Fibroblast of lung (primary cell): ENCODE measurements at regions not wholly inside any gene's neighbourhood (a gene's known extent, or its start where the extent isn't known, plus 50 kb on each side); places are given as distances from the start of the nearest gene placed in this dataset.

ENCODE experiments used
- DNase-seq, 2 donors: peaks; one replicate each; pipeline versions ENCODE4 v3.0.0 to v3.0.0-alpha.2; 2010; ENCODE audit warnings: low read depth in 2 of 2
- H2AFZ ChIP-seq: 2 replicates; pipeline ENCODE4 v1.5.1; 2012; ENCODE audit warnings: low read length, control low read depth, inconsistent platforms
- H3K27ac ChIP-seq: 2 replicates; pipeline ENCODE4 v1.5.1; 2011; ENCODE audit warnings: low read length, control low read depth; ENCODE audit not compliant: insufficient read depth
- H3K27me3 ChIP-seq: 2 replicates; pipeline ENCODE4 v1.5.1; 2011; ENCODE audit warnings: mild to moderate bottlenecking, low read length; ENCODE audit not compliant: control insufficient read depth, insufficient read depth
- H3K36me3 ChIP-seq: 2 replicates; pipeline ENCODE4 v1.5.1; 2011; ENCODE audit warnings: low read length; ENCODE audit not compliant: control insufficient read depth, insufficient read depth
- H3K4me1 ChIP-seq: 2 replicates; pipeline ENCODE4 v1.5.1; 2011; ENCODE audit warnings: low read length; ENCODE audit not compliant: control insufficient read depth, insufficient read depth; ENCODE audit errors: extremely low read depth
- H3K4me2 ChIP-seq: 2 replicates; pipeline ENCODE4 v1.5.1; 2011; ENCODE audit warnings: low read length, control low read depth; ENCODE audit not compliant: insufficient read depth; ENCODE audit errors: extremely low read depth
- H3K4me3 ChIP-seq, 4 experiments: fragments of 200-600 bp in 1 of 4; sonication (generic) in 1 of 4; replicated peaks in 1 of 4; 2 replicates each; pipeline ENCODE4 v1.5.1; 2011 to 2016; ENCODE audit warnings: low read length in 4 of 4, low read depth in 3 of 4, mild to moderate bottlenecking in 3 of 4, control low read depth in 2 of 4, inconsistent platforms in 1 of 4, mixed read lengths in 1 of 4; ENCODE audit not compliant: insufficient read depth in 1 of 4; ENCODE audit errors: control extremely low read depth in 1 of 4
- H3K79me2 ChIP-seq: 2 replicates; pipeline ENCODE4 v1.5.1; 2012; ENCODE audit warnings: mild to moderate bottlenecking, low read length, inconsistent platforms; ENCODE audit not compliant: control insufficient read depth, insufficient read depth
- H3K9ac ChIP-seq: 2 replicates; pipeline ENCODE4 v1.5.1; 2011; ENCODE audit warnings: mild to moderate bottlenecking, low read length, control low read depth; ENCODE audit not compliant: insufficient read depth
- H3K9me3 ChIP-seq: 2 replicates; pipeline ENCODE4 v1.5.1; 2012; ENCODE audit warnings: low read depth, low read length; ENCODE audit not compliant: control insufficient read depth, insufficient read depth
- H4K20me1 ChIP-seq: 2 replicates; pipeline ENCODE4 v1.5.1; 2011; ENCODE audit warnings: low read length; ENCODE audit not compliant: control insufficient read depth, insufficient read depth; ENCODE audit errors: extremely low read depth
- EZH2 ChIP-seq: IDR thresholded peaks from 2 replicates; pipeline ENCODE4 v1.5.1; 2012; ENCODE audit warnings: low read length, control low read depth, mild to moderate bottlenecking; ENCODE audit errors: missing control alignments
- TF ChIP-seq, protein P1 (sequence below), 2 donors: IDR thresholded peaks in 1 of 2; conservative IDR thresholded peaks in 1 of 2; 1 replicate in 1 of 2; 2 replicates in 1 of 2; pipeline ENCODE4 v1.5.1; 2011 to 2012; ENCODE audit warnings: low read length in 2 of 2, control low read depth in 1 of 2, inconsistent platforms in 1 of 2, low read depth in 1 of 2, mild to moderate bottlenecking in 1 of 2

DNA sequence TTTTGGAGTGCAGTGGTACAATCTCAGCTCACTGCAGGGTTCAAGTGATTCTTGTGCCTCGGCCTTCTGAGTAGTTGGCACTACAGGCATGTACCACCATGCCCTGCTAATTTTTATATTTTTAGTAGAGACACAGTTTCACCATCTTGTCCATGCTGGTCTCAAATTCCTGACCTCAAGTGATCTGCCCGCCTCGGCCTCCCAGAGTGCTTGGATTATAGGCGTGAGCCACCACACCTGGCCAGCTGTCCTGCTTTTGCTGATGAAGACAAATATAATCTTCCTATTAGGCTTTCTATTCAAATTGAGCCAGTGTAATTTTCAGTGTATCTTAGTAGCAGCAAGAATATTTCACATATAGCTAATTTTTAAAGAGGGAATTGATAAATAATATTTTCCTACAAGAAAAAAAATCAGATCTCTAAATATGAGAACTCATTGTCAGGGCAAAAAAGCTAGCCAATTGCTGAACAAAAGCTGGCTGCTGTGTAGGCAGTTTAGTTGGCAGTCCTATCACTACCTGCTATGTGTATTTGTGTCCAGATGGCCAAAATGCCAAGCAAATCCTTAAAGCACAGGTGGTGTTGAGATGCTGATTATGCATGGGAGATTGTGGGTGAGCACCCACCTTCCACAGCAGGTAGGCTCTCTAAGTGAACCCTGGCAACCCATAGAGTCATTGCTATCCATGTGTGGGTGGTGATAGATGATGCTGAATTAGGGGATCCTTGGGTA is 60.8 kb upstream of the STAM2 start:
- Histone ChIP-seq H3K79me2 (no peaks in the 10 kb centered on the region), H3K9me3 (no peaks in the 10 kb centered on the region), H2AFZ (no peak overlapping the region), H3K4me2 (no peak overlapping the region), H4K20me1 (no peaks in the 10 kb centered on the region), H3K27me3 (no peaks in the 10 kb centered on the region), H3K36me3 (no peaks in the 10 kb centered on the region), H3K4me3 (no peak overlapping the region), H3K9ac (no peak overlapping the region), H3K27ac (no peak overlapping the region), H3K4me1 (no peaks in the 10 kb centered on the region)
- no peak for DNase-seq
- no peak for TF ChIP-seq EZH2
- TF ChIP-seq, protein P1, sequence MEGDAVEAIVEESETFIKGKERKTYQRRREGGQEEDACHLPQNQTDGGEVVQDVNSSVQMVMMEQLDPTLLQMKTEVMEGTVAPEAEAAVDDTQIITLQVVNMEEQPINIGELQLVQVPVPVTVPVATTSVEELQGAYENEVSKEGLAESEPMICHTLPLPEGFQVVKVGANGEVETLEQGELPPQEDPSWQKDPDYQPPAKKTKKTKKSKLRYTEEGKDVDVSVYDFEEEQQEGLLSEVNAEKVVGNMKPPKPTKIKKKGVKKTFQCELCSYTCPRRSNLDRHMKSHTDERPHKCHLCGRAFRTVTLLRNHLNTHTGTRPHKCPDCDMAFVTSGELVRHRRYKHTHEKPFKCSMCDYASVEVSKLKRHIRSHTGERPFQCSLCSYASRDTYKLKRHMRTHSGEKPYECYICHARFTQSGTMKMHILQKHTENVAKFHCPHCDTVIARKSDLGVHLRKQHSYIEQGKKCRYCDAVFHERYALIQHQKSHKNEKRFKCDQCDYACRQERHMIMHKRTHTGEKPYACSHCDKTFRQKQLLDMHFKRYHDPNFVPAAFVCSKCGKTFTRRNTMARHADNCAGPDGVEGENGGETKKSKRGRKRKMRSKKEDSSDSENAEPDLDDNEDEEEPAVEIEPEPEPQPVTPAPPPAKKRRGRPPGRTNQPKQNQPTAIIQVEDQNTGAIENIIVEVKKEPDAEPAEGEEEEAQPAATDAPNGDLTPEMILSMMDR (conservative IDR thresholded peaks at IDR 0.05 in 1 of 2, IDR thresholded peaks at IDR 0.05 in 1 of 2; ENCODE audit: low read depth in 1 of 2, low read length in 2 of 2), result no peak

DNA sequence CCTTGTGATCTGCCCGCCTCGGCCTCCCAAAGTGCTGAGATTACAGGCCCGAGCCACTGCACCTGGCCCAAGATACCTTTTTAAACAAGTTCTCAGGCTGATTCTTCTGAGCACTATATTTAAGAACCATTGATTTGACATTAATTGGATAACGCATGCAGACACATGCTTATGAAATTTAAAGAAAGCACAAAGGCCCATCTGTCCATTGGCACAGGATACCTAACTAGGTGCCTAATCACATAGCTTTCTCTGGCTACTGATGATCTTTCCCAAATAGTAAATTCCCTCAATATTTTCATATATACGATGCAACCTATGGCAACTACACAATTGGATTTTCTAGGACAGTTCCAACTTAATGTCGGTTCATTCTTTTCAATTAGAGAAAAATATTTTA is 62.5 kb upstream of the STAM2 start:
- Histone ChIP-seq H3K4me2 (no peak overlapping the region), H3K9me3 (no peaks in the 10 kb centered on the region)

DNA sequence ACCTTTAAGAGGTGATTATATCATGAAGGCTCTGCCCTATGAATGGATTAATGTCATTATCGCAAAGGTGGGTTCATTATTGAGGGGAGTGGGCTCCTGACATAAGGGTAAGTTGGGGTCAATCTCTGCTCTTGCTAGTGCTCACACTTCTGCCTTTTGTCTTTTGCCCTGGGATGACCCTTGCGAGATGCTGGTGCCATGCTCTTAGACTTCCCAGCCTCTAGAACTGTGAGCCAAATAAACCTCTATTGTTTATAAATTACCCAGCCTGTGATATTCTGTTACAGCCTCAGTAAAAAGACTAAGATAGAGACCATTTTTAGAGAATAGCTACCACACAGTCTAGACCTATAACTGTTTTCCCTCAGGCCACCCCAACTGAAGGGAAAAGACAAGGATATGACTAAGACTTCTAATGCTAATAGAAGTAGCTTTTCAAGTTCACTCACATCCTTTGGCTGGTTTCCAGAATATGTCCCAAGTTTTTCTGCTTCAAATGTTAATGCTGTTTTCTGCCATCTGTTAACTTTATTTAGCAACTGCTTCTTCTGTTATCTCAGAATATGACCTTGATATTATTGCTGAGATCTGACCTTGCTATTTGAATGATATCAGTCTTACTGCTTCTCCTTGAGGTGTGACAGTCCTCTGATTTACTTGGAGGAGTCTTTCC is 65.1 kb upstream of the STAM2 start:
- Histone ChIP-seq H3K4me2 (no peak overlapping the region), H3K4me1 (no peaks in the 10 kb centered on the region), H2AFZ (no peak overlapping the region), H3K27ac (no peak overlapping the region), H3K36me3 (no peaks in the 10 kb centered on the region), H4K20me1 (no peaks in the 10 kb centered on the region), H3K27me3 (no peaks in the 10 kb centered on the region), H3K4me3 (no peak overlapping the region), H3K9ac (no peak overlapping the region), H3K9me3 (no peaks in the 10 kb centered on the region), H3K79me2 (no peaks in the 10 kb centered on the region)
- DNase-seq, result peak; percentile 53 to 54
- TF ChIP-seq EZH2, result no peak
- TF ChIP-seq, protein P1 (conservative IDR thresholded peaks at IDR 0.05 in 1 of 2, IDR thresholded peaks at IDR 0.05 in 1 of 2; ENCODE audit: low read depth in 1 of 2, low read length in 2 of 2), result no peak

More for the DNA sequence above, 62.5 kb upstream of the STAM2 start:
- H3K9ac ChIP-seq, result no peak overlapping the region
- no peaks in the 10 kb centered on the region for H3K27me3 ChIP-seq
- H3K4me3 ChIP-seq, result no peak overlapping the region
- H2AFZ ChIP-seq, result no peak overlapping the region
- no peaks in the 10 kb centered on the region for H3K4me1 ChIP-seq
- TF ChIP-seq, protein P1 (conservative IDR thresholded peaks at IDR 0.05 in 1 of 2, IDR thresholded peaks at IDR 0.05 in 1 of 2; ENCODE audit: low read depth in 1 of 2, low read length in 2 of 2), result no peak
- no peak for TF ChIP-seq EZH2
- H4K20me1 ChIP-seq, result no peaks in the 10 kb centered on the region
- H3K36me3 ChIP-seq, result no peaks in the 10 kb centered on the region
- no peaks in the 10 kb centered on the region for H3K79me2 ChIP-seq
- no peak overlapping the region for H3K27ac ChIP-seq
- no peak for DNase-seq
